ENCODE measurements at regions not wholly inside any gene's neighbourhood (a gene's known extent, or its start where the extent isn't known, plus 50 kb on each side); places are given as distances from the start of the nearest gene placed in this dataset.

GRCh38 chr19:29375429-29376119 is 150.2 kb upstream of the VSTM2B start:
- H3K27me3 ChIP-seq, result no peaks in the 10 kb centered on the region
- no peaks in the 10 kb centered on the region for H3K36me3 ChIP-seq
- TF ChIP-seq POLR2A (IDR thresholded peaks at IDR 0.05), result no peak
- TF ChIP-seq, protein P1, sequence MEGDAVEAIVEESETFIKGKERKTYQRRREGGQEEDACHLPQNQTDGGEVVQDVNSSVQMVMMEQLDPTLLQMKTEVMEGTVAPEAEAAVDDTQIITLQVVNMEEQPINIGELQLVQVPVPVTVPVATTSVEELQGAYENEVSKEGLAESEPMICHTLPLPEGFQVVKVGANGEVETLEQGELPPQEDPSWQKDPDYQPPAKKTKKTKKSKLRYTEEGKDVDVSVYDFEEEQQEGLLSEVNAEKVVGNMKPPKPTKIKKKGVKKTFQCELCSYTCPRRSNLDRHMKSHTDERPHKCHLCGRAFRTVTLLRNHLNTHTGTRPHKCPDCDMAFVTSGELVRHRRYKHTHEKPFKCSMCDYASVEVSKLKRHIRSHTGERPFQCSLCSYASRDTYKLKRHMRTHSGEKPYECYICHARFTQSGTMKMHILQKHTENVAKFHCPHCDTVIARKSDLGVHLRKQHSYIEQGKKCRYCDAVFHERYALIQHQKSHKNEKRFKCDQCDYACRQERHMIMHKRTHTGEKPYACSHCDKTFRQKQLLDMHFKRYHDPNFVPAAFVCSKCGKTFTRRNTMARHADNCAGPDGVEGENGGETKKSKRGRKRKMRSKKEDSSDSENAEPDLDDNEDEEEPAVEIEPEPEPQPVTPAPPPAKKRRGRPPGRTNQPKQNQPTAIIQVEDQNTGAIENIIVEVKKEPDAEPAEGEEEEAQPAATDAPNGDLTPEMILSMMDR (IDR thresholded peaks at IDR 0.05), result no peak
- 89 to 91% methylated on average over 18 of the region's 18 CpGs for WGBS, 2 donors
- H3K27ac ChIP-seq, result no peak overlapping the region
- no peaks in the 10 kb centered on the region for H3K9me3 ChIP-seq
- DNase-seq, result no peak
- no peak overlapping the region for H3K4me3 ChIP-seq (replicated peaks in 1 of 3)
- intact Hi-C loops (cut with DNase I), result no loop called here
- no peaks in the 10 kb centered on the region for H3K4me1 ChIP-seq

DNA sequence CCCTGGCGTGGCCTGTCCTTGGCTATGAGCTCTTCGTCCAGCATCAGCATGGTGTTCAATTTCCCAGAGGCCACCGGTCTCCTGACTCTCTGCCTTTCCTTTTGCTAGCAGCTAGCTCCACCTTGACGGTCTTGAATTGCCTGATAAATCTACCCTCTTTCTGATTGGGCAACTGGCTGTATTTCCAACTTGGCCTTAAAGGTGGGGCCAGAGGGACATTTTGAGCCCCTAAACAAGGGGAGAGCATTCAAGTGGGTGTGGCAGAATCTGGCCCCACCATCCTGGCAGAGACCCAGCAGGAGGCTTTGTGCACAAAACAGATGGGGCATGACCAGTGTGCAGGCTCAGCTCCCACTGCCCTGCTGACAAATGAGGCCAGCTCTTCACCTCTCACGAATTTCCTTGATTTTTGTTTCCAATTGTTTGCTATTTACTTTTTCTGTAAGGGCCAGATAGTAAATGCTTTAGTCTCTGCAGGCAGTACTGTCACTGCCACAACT is 148.9 kb upstream of the VSTM2B start:
- intact Hi-C loops (cut with DNase I), result no loop called here
- Histone ChIP-seq H3K4me1 (no peaks in the 10 kb centered on the region), H3K27ac (no peak overlapping the region), H3K9me3 (no peaks in the 10 kb centered on the region), H3K36me3 (no peaks in the 10 kb centered on the region), H3K4me3 (replicated peaks in 1 of 3) (no peak overlapping the region), H3K27me3 (no peaks in the 10 kb centered on the region)
- 56 to 62% methylated on average over 5 of the region's 5 CpGs for WGBS, 2 donors
- no peak for DNase-seq
- TF ChIP-seq, protein P1 (IDR thresholded peaks at IDR 0.05), result no peak
- TF ChIP-seq POLR2A (IDR thresholded peaks at IDR 0.05), result no peak

DNA sequence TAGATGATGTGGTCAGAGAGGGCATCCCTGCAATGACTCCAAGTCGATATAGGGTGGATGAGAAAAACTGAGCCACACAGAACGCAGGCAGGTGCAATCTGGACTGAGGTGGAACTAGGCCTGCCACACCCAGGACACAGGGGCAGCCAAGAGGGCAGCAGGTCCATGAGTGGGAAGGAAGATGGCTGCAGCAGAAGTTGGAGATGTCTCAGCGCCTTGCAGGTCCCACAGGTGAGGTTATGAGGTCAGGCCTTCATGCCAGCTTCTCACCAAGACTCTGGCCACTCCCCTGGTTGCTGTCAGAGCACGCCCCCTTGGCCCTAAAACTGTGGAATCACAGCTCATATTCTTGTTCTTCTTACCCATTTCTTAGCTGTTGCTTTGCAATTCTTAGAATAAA is 147.7 kb upstream of the VSTM2B start:
- WGBS, 2 donors, result 83 to 84% methylated on average over 4 of the region's 4 CpGs
- TF ChIP-seq POLR2A (IDR thresholded peaks at IDR 0.05), result no peak
- TF ChIP-seq, protein P1 (IDR thresholded peaks at IDR 0.05), result no peak
- intact Hi-C loops (cut with DNase I), result no loop called here
- no peak for DNase-seq
- Histone ChIP-seq H3K4me3 (replicated peaks in 1 of 3) (no peak overlapping the region), H3K9me3 (no peaks in the 10 kb centered on the region), H3K27me3 (no peaks in the 10 kb centered on the region), H3K27ac (no peak overlapping the region), H3K36me3 (no peaks in the 10 kb centered on the region), H3K4me1 (no peaks in the 10 kb centered on the region)

DNA sequence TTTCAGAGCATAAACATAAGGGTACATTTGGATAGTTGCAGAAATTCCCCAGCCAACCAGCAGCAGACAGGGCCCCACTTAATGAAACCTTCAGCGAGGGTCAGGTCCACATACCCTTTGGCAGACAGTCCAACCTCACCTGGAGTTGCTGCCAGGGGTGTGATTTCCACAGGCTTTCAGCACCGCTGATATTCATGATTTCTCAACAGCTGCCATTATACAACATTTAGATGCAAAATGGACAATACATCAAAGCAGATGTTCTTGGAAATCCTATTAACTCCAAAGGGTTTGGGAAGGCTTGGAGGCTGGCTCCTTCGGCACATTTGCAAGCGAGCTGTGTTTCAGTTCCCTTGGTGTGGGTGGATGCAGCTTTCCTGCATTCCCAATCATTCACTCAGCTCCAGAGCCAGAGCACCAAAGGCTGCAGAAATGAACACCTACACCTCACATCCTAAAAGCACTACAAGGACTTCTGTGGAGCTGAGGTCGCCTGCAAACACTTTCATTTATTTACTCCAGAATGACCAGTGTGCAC is 147.2 kb upstream of the VSTM2B start:
- H3K4me1 ChIP-seq, result no peaks in the 10 kb centered on the region
- no peak overlapping the region for H3K27ac ChIP-seq
- intact Hi-C loops (cut with DNase I), result no loop called here
- TF ChIP-seq, protein P1 (IDR thresholded peaks at IDR 0.05), result no peak
- TF ChIP-seq POLR2A (IDR thresholded peaks at IDR 0.05), result no peak
- no peaks in the 10 kb centered on the region for H3K27me3 ChIP-seq
- H3K36me3 ChIP-seq, result no peaks in the 10 kb centered on the region
- 76 to 82% methylated on average over 5 of the region's 5 CpGs for WGBS, 2 donors
- no peaks in the 10 kb centered on the region for H3K9me3 ChIP-seq
- no peak for DNase-seq
- H3K4me3 ChIP-seq (replicated peaks in 1 of 3), result no peak overlapping the region

- no peak overlapping the region for H3K4me3 ChIP-seq (replicated peaks in 1 of 3)
- no peaks in the 10 kb centered on the region for H3K9me3 ChIP-seq
- 34 to 37% methylated on average over 10 to 12 of the region's 13 CpGs for WGBS, 2 donors
- H3K27me3 ChIP-seq, result no peaks in the 10 kb centered on the region
- no peak for TF ChIP-seq POLR2A (IDR thresholded peaks at IDR 0.05)
- TF ChIP-seq, protein P1 (IDR thresholded peaks at IDR 0.05), result no peak
- DNase-seq, result no peak
- H3K27ac ChIP-seq, result no peak overlapping the region
- intact Hi-C loops (cut with DNase I), result no loop called here
- H3K4me1 ChIP-seq, result no peaks in the 10 kb centered on the region
- no peaks in the 10 kb centered on the region for H3K36me3 ChIP-seq
These were observed 146.4 kb upstream of the VSTM2B start for GRCh38 chr19:29379257-29380021.
